Choroid plexus epithelial cell (primary cell): ENCODE measurements at regions not wholly inside any gene's neighbourhood (a gene's known extent, or its start where the extent isn't known, plus 50 kb on each side); places are given as distances from the start of the nearest gene placed in this dataset.
A peak's percentile ranks its signal among the peaks of the same experiment; 100 is the strongest.

Experiments used
- DNase-seq: peaks from one replicate; pipeline ENCODE4 v3.0.0-alpha.2; 2010; ENCODE audit warnings: low read depth
- H3K4me3 ChIP-seq: 2 replicates; pipeline ENCODE4 v1.5.1; 2011; ENCODE audit warnings: low read depth, mild to moderate bottlenecking, control low read depth, low read length, moderate library complexity
- CTCF ChIP-seq: conservative IDR thresholded peaks from 2 replicates; pipeline ENCODE4 v1.5.1; 2011; ENCODE audit warnings: low read depth, mild to moderate bottlenecking, control low read depth, inconsistent platforms, low read length, moderate library complexity

GRCh38 chr5:15203376-15203775 lies 296.6 kb upstream of the FBXL7 start:
- no peak overlapping the region for H3K4me3 ChIP-seq
- peak; percentile 4 for DNase-seq
- no peak for TF ChIP-seq CTCF

DNA sequence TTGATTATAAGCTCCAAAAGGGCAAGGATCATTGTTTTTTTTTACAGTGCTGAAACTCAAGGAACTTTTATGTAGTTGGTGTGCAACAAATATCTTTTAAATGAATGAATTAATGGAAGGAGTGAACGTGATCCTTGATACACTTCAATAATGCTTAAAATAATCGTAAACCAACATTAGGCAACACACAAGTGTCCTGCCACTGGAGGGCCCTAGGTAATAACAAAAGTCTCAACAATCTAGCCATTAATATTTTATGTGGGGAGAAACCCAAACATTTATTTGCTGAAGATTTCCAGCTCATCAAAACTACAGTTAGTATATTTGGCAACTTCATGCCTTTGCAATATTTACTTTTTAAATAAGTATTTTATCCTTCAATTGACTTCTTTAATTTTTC lies 309.0 kb upstream of the FBXL7 start:
- no peak overlapping the region for H3K4me3 ChIP-seq
- TF ChIP-seq CTCF = peak; percentile 51
- DNase-seq = peak; percentile 44

DNA sequence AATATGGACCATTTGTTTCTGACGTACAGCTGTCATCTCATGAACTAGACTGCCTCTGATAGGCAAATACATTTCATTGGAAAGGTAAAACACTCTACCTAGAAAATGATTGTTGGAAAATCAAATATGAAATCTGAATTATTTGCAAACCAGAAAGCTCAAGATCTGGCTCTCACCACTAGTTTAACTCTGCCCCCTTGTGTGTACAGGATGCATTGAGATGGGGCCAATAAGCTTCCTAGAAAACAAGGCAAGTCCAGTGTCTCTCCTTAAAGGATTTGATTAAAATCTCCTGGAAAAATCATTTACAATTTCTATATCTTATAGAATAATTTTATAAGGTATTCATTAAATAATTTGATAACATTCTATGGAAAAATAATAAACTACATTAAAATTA lies 311.9 kb upstream of the ANKH start:
- peak; percentile 65 for TF ChIP-seq CTCF
- no peak overlapping the region for H3K4me3 ChIP-seq
- peak; percentile 61 for DNase-seq

DNA sequence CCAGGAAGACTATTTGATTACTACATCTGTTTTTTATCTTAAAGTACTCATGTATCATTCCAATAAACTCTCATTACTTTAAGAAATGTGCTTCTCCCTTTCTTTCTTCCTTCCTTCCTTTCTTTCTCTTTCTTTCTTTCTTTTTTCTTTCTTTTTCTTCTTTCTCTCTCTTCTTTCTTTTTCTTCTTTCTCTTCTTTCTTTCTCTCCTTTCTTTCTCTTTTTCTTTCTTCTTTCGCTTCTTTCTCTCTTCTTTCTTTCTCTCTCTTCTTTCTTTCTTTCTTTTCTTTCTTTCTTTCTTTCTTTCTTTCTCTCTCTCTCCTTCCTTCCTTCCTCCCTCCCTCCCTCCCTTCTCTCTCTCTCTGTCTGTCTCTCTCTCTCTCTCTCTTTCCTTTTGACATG lies 298.6 kb upstream of the ANKH start:
- no peak for TF ChIP-seq CTCF
- H3K4me3 ChIP-seq = no peak overlapping the region
- DNase-seq = no peak

GRCh38 chr5:15168358-15168757 lies 296.8 kb upstream of the ANKH start:
- no peak for TF ChIP-seq CTCF
- no peak for DNase-seq
- no peak overlapping the region for H3K4me3 ChIP-seq

- no peak for TF ChIP-seq CTCF
- no peak for DNase-seq
- H3K4me3 ChIP-seq = no peak overlapping the region
Observed at GRCh38 chr5:15160091-15160490, 288.5 kb upstream of the ANKH start.

DNA sequence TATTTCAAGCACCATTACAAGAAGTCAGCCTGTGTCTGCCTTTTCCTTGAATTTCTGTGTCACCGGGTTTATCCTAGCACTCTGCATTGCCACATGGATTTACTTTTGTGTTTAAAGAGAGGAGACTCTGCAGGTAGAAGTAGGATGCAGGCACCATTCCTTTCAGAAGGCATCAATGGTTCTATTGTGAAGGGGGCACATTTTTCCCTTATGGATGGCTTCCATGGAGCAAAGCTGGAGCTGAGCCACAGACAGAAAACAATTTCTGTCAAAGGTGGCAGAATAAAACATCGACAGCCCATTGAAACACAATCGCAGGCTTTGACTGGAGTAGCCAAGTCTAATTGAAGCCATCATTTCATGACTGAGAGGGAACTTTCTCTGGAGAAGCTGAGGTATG lies 288.0 kb upstream of the ANKH start:
- TF ChIP-seq CTCF = no peak
- no peak overlapping the region for H3K4me3 ChIP-seq
- DNase-seq = no peak
